ENCODE measurements at regions not wholly inside any gene's neighbourhood (a gene's known extent, or its start where the extent isn't known, plus 50 kb on each side); places are given as distances from the start of the nearest gene placed in this dataset.

DNA sequence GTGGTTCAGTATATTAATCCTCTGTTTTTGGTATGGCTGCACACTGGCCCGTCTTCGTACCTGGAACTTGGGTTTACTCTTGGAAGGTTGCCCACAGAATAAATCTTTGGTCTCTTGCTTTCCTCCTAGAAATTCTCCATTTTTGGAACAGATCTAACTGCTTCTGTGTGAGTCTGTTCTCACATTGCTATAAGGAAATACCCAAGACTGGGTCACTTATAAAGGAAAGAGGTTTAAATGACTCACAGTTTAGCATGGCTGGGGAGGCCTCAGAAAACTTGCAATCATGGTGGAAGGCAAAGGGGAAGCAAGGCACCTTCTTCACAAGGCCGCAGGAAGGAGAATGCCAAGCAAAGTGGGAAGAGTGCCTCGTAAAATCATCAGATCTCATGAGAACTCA lies 407.8 kb upstream of the PDE3A start:
- TF ChIP-seq REST (IDR thresholded peaks at IDR 0.05; ENCODE audit: insufficient read depth in 1 of 2, low read depth in 2 of 2, low read length in 1 of 2) (no peak), CTCF (IDR thresholded peaks at IDR 0.05) (no peak), TCF7L2 (IDR thresholded peaks at IDR 0.05; ENCODE audit: low read depth, low read length) (no peak), POLR2AphosphoS5 (IDR thresholded peaks at IDR 0.05; ENCODE audit: low read depth, low read length) (no peak)
